GM19452 (cell line): ENCODE measurements at regions not wholly inside any gene's neighbourhood (a gene's known extent, or its start where the extent isn't known, plus 50 kb on each side); places are given as distances from the start of the nearest gene placed in this dataset.
"Not testable (repeated sequence)": the region's sequence is repeated elsewhere in the genome, so short reads cannot be mapped to it uniquely, and the experiment has no call there.

Source experiments
- ATAC-seq: cut with Tn5 transposase; IDR thresholded peaks from one replicate; pipeline ENCODE4 v1.9.1; 2021; ENCODE audit not compliant: unreplicated experiment

DNA sequence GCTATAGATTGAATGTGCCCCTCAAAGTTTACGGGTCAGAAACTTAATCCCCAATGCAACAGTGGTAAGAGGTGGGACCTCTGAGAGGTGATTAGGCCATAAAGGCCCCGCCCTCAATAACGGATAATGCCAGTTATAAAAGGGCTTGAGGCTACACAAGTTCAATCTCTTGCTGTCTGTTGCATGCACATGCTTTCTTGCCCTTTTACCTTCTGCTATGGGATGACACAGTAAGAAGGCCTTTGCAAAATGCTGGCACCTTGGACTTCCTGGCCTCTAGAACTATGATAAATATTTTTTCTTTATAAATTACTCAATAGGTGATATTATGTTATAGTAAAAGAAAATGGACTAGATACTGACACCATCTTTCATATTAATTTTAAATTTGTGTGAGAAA lies 806.1 kb downstream of the TENT5A start:
- ATAC-seq, result no peak

DNA sequence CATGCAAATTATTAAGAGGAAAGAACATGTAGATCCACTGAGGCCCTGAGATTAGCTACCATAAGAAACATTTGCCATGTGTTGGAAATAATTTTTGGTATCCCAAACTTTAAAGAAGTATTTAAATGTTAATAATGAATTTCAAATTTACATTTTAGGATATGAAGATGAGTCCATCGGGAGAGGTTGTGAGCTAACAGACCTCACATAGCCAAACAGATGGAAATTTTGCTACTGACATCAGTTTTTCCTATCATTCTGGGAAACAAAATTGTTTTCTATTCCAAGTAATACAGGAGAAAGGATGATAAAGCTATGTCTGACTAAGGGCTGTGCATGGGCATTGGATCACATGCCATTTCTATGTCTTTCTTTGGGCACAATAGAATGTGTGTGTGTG lies 809.6 kb downstream of the TENT5A start:
- ATAC-seq, result no peak

DNA sequence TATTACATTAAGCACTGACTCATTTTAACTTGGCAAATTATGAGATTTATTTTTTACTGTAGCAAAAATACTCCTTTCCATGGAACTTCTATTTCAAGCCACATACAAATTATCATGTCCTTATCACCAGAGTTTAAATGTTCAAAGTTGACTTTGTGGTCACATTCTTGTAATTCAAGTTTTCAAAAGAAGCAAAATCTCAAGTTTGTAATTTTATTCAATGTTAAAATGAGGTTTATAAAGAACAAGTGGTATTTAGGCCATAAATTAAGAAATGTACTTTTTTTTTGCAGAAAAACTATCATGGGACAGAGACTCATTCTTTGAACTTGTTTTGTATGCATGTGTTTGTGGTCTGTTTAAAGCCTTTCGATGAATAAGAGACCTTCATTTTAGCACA lies 811.5 kb downstream of the TENT5A start:
- no peak for ATAC-seq

DNA sequence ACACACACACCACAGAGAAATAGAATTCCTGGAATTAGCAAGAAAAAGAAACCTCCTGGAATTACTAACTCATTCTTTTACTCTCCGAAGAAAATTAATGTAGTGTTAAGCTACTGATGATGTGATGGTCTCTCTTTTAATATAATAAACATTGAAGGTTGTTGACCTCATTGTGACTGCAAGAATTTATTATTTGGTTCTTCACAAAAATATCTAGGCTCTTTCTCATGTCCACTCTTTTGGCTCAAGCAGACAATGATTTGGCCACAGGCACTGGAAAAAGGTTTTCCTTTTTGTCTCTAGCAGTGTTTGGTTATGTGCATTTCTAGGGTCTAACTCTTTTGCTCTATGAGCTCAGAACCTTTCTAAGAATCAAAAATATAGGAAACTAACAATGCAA lies 811.9 kb downstream of the TENT5A start:
- ATAC-seq, result no peak

DNA sequence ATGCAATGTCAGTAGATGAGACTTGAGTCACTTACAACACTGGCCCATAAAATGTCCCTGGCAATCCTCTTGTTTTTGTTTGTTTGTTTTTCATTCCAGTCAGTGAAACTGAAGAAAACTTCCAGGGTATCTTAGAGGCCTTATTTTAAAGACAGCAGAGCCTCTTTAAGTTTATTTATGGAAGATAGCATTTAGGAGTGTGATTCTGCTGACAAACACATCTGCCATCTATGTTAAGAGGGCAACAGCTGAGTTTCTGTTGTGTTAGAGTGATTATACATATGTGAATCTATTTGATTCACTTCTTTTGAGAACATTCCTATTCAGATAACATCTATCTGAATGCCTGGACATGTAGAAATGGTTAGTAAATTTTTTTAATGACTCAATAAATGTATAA lies 812.6 kb downstream of the TENT5A start:
- ATAC-seq, result no peak

DNA sequence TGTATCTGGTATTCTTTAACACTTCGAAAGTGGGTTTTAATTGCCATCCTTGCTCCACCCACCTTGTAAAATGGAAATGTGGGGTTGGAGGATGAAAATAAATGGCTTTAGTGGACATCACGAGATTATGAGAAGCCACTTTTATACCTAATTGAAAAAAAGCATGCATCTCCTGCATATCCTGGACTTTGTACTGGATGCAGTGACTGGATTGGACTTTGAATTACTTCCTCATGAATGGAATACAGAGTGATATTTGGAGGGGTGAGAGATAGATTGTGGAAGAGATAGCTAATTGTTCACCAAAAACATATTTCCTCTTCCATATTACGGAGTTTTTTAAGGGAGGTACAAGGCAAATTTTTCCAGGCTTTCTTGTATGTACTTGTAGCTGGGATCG lies 813.0 kb downstream of the TENT5A start:
- ATAC-seq, result no peak

DNA sequence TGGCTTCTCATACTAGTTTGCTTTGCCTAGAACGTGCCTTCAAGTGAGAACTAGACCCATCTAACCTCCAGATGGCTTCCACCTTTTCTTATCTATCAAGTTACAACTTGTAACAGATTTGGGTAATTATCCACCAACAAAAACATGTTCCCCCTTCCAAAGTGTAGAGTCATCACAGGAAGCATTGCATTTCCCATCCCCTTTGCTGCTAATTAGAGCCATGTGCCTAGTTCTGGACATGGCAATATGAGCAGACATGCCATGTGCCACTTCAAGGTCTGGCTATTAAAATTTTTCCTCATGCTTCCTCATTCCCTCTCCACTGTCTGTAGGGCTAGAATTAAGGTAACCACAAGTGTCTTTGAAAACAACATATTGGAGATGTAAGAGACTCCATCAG lies 814.4 kb downstream of the TENT5A start:
- no peak for ATAC-seq

DNA sequence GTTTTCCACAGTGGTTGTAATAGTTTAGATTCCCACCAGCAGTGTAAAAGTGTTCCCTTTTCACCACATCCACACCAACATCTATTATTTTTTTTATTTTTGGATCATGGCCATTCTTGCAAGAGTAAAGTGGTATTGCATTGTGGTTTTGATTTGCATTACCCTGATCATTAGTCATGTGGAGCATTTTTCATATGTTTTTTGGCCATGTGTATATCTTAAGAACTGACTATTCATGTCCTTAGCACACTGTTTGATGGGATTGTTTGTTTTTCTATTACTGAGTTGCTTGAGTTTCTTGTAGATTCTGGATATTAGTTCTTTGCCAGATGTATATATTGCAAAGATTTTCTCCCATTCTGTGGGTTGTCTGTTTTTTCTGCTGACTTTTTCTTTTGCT lies 820.1 kb downstream of the TENT5A start:
- ATAC-seq, result no peak

DNA sequence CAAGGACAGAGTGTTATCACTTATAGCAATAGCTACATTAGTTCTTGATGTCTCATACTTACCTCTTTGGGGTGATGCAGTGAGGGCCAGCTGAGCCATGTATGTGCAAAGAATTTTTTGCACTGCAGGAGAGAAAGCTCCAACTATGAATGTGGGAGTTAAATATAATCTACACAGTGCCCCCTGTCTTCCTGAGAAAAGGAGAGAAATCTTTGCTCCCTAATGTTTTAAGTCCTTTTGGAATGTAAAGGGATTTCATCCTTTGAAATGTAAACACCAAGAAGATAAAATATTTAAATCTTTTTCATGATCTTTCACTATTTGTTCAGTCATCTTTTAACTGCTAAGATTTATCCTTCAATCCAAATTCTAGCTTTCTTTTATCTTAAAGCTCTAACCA lies 822.1 kb downstream of the TENT5A start:
- no peak for ATAC-seq

DNA sequence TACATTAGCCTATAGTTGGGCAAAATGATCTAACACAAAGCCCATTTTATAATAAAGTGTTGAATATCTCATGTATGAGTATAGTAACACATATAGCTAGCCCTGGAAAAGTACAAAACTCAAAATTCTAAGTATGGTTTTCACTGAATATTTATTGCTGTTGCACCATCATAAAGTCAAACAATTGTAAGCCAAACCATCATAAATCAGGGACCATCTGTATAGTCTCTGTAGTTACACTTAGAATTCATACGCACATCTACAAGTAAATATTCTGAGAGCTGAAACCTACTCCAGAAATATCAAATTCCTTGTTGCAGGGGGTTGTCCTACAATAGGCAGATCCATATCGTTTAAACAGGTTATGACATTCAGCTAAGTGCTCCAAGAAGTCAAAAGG lies 817.3 kb downstream of the BCKDHB start:
- ATAC-seq, result no peak

DNA sequence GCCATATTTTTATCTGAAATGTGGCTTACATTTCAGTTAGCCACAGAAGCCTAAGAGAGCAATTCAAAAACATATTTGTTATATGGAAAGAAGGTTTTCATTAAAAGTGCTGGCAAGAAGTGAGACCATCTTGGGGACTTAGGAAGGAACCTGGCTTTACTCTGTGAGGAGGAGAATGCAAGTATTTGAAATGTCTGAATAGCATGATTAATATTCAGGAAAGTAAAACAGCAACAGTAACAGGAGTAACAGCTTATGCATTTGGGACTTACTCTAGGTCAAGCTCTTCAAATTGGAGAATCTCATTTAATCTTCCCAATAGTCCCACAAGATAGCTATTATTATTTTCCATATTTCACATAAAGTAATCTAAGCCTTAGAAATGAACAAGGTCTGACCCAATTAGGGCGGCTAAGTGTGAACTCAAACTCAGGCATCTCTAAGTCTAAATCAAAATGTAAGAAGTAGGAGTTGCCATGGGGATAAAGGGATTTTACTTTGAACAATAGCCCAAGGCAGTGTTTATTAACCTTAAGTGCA lies 816.5 kb downstream of the BCKDHB start:
- ATAC-seq, result no peak

DNA sequence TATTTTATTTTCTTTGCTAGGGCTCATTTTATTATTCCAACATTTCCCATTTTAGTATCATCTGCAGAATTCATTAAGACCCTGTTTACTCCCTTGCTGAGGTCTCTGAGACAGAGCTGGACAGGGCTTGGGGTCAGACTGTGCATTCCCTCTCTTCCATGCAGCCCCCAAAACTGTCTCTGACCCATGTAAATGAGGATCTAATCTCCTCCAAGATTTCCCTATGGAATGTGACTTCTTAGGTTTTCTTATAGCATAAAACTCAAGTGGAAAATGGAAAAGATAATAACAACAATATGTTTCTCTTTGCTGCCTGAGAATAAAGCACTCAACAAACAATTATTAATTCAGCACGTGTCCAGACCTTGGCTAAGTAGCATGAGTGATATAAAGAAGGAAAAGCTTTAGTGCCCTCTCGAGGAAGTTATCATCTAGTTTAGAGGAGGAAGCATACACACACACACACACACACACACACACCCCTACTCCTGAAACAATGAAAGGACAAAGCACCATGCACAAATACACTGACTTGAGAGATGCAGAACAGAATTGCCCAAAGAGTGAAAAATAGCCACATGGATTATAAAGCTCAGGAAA lies 815.5 kb downstream of the BCKDHB start:
- no peak for ATAC-seq

DNA sequence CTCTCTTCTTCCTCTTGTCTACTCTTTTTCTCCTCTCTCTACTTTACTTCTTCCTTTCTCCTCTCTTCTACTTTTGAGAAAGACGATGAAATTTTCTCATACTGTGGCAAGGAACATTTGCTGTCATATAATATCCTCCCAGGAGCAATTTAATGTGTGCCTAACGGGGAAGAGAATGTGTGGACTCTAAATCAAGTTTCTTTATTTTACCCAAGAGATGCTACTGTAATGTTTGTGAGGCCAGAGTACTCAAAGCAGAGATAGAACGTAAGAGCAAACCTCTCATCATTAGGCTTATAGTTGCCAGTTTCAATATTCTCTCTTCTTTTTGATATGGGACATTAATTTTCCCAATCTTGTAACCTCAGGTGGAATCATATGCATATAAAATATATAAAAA lies 801.4 kb downstream of the BCKDHB start:
- ATAC-seq, result no peak

DNA sequence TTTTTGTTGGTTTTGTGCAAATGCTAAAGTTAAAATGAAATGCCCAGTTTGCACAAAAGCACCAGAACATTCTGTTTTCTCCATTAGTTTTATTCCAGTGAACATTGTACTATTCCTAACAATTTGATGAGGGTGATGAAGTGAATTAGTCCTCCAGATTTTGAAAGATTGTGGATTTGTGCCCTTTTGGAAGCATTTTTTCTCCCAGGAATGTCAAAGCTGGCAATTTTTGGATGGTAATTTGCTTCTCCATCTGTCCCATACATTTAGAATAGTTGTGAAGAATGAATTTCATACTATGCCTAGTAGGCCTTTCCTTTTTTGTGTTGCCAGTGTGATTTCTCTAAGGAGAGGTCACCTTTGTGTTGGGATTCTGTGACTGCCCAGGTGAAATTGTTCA lies 797.2 kb downstream of the BCKDHB start:
- ATAC-seq, result no peak

DNA sequence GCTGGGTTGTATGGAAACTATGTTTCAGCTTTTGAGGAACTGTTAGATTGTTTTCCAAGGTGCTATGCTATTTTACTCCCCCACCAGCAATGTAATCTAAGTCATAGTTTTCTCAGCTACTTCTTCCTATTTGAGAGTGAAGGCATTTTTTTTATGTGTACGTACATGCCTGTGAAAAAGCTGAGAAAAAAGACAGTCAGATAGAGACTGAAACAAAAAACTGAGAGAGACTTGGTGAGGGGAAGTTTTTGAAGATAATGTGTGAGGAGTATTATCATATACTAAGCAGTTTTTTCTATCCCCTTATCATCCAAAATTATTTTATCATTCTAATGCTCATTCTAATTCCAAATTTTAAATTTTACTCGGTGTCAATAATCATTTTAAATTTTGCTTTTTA lies 780.0 kb downstream of the BCKDHB start:
- ATAC-seq, result no peak

DNA sequence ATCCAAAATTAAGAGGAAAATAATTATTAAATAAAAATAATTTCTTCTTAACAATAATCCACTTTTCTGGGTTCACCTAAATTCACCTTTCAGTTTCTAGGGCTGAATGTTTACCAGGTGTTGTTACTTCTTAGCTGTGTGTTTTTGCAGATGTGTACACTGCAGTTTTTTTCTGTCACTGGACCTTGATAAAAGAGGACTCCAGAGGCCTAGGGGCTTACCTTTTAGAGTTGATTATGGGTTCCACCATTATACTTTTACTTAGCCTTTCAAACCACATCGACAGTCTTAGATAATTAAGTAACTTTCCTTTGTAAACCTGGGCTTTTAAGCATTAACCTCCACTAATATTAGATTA lies 766.5 kb downstream of the BCKDHB start:
- no peak for ATAC-seq

DNA sequence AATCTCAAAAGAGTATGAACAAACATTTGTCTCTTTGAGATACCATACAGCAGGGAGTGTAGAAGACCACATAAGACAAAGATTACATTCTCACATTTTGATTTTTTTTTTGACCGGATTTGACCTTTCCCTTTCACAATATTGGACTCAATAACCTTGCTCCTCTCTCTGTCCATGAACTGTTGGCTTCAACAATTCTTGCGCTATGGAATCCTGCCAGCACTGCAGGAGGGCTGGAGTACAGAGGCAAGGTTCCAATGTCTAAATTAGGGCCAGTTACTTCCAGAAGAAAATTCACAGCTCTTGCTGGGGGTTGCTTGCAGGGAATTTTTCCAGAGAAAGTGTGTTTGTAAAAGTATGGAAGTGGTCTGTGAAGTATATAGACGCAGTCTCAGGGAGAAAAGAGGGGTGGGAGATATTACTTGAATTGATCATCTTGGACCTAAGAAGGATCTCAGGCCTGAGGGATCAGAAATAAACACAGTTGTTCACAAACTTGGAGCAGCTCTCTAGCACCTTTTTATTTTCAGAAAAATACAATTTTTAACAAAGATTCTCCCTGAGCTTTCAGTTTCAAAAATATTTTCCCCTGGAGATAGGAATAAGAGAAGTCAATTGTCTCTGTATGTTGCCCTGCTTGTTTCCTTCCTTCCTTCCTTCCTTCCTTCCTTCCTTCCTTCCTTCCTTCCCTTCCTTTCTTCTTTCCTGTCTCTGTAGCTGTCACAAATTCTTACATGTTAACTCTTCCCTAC lies 765.9 kb downstream of the BCKDHB start:
- no peak for ATAC-seq

DNA sequence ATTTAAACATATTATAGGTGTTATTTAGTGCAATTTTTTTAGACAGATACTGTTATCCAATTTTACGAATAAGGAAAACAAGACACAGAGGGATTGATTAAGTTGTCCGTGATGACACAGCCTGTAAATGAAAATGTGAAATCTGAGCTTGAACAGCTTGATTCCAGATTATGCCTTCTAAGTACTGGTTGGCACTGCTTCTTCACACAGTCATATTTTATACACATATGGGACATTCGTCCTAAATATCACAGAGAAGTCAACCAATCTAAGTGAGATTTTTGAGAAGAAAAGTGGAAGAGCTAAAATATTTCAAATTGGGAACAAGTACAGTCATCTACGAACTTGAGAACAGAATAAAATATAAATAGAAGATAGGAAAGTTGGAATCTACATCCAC lies 756.3 kb downstream of the BCKDHB start:
- ATAC-seq, result no peak

DNA sequence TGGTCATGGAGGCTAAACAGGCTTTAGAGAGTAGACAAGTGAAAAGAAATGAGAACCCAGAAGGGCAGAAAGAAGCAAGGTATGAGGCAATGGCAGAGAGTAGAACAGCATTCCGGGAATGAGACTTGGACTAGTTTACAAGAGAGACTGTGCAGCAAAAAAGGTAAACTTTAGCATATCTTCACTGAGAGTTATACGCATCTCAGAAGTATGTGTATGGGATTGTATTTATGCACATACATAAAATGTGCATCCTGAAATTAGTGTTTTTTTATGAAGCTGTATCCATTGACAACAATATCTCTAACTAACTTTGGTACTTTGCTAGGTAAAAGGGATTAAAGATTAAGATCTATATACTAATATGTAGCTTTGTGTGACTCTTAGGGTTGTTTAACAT lies 753.6 kb downstream of the BCKDHB start:
- no peak for ATAC-seq

DNA sequence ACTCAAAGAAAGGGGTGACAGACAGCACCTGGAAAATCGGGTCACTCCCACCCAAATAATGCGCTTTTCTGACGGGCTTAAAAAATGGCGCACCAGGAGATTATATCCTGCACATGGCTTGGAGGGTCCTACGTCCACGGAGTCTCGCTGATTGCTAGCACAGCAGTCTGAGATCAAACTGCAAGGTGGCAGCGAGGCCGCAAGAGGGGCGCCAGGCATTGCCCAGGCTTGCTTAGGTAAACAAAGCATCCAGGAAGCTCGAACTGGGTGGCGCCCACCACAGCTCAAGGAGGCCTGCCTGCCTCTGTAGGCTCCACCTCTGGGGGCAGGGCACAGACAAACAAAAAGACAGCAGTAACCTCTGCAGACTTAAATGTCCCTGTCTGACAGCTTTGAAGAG lies 741.5 kb downstream of the BCKDHB start:
- not testable (repeated sequence) for ATAC-seq

DNA sequence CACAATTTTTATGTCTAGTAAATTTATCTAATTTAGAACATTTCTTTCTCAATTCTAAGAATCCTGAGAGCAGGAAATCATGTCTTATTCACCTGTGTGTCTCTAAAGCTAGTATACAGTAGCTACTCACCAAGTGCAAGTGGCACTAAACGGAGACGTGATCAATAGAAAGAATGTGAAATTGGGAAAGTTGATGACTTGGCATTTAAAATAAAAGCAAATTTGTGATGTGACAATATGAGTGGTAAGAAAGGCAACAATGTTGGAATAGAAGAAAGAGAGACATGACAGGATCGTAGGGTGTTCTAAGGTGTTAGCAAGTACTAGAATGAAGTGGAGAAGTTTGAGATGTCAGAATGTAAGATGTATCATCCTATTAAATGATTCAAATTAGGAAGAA lies 725.9 kb downstream of the BCKDHB start:
- no peak for ATAC-seq

DNA sequence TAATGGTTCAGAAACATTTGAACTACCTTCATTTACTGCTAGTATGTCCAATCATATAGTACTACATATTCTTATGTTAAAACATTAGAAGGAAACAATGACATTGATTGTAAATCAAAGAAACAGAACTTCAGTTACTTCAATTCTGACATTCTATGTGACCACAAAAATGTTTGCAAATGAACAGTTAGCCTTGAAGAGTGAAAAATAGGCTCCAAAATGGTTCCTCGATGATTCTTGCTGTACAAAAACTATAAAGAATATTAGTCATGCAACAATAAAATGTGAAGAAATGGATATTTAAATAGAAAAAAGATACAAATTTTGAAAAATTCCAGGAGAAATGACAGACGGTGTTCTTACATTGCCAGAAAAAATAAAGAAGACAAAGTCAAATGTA lies 686.9 kb downstream of the BCKDHB start:
- ATAC-seq, result no peak

DNA sequence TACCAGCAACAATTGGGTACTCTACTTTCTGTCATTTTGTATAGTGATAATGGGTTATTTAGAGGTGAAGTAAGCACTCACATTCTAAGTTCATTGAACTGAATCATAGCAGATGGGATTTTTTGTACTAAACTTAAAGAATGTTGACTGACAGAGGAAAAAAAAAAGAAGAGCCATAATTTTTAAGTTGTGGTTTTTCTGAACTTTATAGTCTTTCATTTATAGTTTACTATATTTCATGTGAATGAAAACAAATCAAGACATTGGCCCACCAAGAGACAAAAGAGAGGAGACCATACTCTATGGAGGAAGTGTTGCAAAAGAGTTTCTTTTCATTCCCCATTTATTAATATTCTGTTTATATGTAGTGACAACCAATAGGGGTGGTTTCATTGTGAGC lies 685.7 kb downstream of the BCKDHB start:
- no peak for ATAC-seq
